PC-9 (cell line): ENCODE measurements at regions not wholly inside any gene's neighbourhood (a gene's known extent, or its start where the extent isn't known, plus 50 kb on each side); places are given as distances from the start of the nearest gene placed in this dataset.

Source experiments
- BruUV-seq: library from RNA; stranded (reverse); fragments of 400-500 nt; replicated peaks from 2 replicates; lab custom pipeline; 2021; lab: Mats Ljungman, UMichigan
- CTCF ChIA-PET: fragments of 300-600 bp; sonication (Branson Sonifier 250); formaldehyde crosslinking; loops from one replicate; lab custom pipeline; 2022; ENCODE audit warnings: antibody characterized with exemption; lab: Charles Lee
- POLR2A ChIA-PET: fragments of 300-600 bp; sonication (Branson Sonifier 250); formaldehyde crosslinking; loops from one replicate; lab custom pipeline; 2022; ENCODE audit warnings: antibody characterized with exemption; ENCODE audit not compliant: unreplicated experiment; lab: Charles Lee
- DNase-seq, 2 experiments: peaks; one replicate each; pipeline versions ENCODE4 v3.0.0 to v3.0.0-alpha.2; 2015 to 2022; ENCODE audit warnings: mixed read lengths in 1 of 2
- H2AFZ ChIP-seq: fragments of 200-600 bp; sonication (generic); 2 replicates; pipeline ENCODE4 v1.8.1; 2017; ENCODE audit warnings: antibody characterized with exemption
- H3F3A ChIP-seq: fragments of 200-600 bp; sonication (generic); 2 replicates; pipeline ENCODE4 v1.8.1; 2017; ENCODE audit warnings: antibody characterized with exemption, mild to moderate bottlenecking, low read depth; ENCODE audit not compliant: insufficient read depth
- H3K27ac ChIP-seq: fragments of 200-600 bp; sonication (generic); 2 replicates; pipeline ENCODE4 v1.6.1; 2016; ENCODE audit warnings: mixed run types
- H3K27me3 ChIP-seq: fragments of 200-600 bp; sonication (generic); 2 replicates; pipeline ENCODE4 v1.6.1; 2016; ENCODE audit warnings: low read depth, mixed run types; ENCODE audit not compliant: insufficient read depth
- H3K36me3 ChIP-seq: fragments of 200-600 bp; sonication (generic); 2 replicates; pipeline ENCODE4 v1.6.1; 2016; ENCODE audit warnings: low read depth, mixed run types
- H3K4me1 ChIP-seq: fragments of 200-600 bp; sonication (generic); replicated peaks from 2 replicates; pipeline ENCODE4 v1.6.1; 2016; ENCODE audit warnings: mixed run types; ENCODE audit not compliant: insufficient read depth
- H3K4me2 ChIP-seq: fragments of 200-600 bp; sonication (generic); 2 replicates; pipeline ENCODE4 v1.6.1; 2017; ENCODE audit warnings: mixed run types
- H3K4me3 ChIP-seq: fragments of 200-600 bp; sonication (generic); 2 replicates; pipeline ENCODE4 v1.6.1; 2016; ENCODE audit warnings: mixed run types
- H3K79me2 ChIP-seq: fragments of 200-600 bp; sonication (generic); 2 replicates; pipeline ENCODE4 v1.6.1; 2017; ENCODE audit warnings: low read depth, mixed run types
- H3K9me2 ChIP-seq: fragments of 200-600 bp; sonication (generic); 2 replicates; pipeline ENCODE4 v1.8.1; 2017; ENCODE audit warnings: mild to moderate bottlenecking; ENCODE audit not compliant: insufficient read depth
- H3K9me3 ChIP-seq: fragments of 200-600 bp; sonication (generic); 2 replicates; pipeline ENCODE4 v1.8.1; 2016; ENCODE audit warnings: low read depth; ENCODE audit not compliant: insufficient read depth
- H4K20me1 ChIP-seq: fragments of 200-600 bp; sonication (generic); 2 replicates; pipeline ENCODE4 v1.8.1; 2017; ENCODE audit not compliant: insufficient read depth
- EZH2 ChIP-seq: fragments of 200-600 bp; sonication (generic); IDR thresholded peaks from 2 replicates; pipeline ENCODE4 v1.8.0; 2017; ENCODE audit warnings: antibody characterized with exemption, low read depth
- intact Hi-C: fragments of 100-400 bp; cut with micrococcal nuclease; formaldehyde crosslinking; loops from one replicate; pipeline ENCODE4 v1.10.0; 2022; ENCODE audit not compliant: unreplicated experiment
- TF ChIP-seq, protein P1 (sequence below): fragments of 200-600 bp; sonication (generic); conservative IDR thresholded peaks from 2 replicates; pipeline ENCODE4 v1.6.1; 2017; ENCODE audit warnings: mixed run types, antibody characterized with exemption, mild to moderate bottlenecking, moderate library complexity

DNA sequence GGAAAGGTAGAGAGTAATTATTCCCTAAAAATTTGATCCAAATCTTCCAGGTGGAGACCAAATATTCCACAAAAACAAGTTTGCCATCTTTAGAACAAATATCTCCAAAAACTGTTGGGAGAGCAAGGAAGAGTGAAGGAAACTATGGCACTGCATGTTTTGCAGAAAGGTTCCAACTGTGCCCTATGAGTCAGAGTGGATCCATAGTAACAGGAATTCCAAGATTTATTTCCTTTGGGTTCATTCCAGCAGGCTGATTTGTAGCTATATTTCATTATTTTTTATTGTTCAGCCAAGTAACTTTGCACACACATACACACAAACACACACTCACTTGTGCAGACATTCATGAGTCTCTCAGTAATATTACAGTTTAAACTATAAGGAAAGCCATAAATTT lies 459.7 kb upstream of the EPHA6 start:
- intact Hi-C loops = no loop called here
- DNase-seq = no peak

DNA sequence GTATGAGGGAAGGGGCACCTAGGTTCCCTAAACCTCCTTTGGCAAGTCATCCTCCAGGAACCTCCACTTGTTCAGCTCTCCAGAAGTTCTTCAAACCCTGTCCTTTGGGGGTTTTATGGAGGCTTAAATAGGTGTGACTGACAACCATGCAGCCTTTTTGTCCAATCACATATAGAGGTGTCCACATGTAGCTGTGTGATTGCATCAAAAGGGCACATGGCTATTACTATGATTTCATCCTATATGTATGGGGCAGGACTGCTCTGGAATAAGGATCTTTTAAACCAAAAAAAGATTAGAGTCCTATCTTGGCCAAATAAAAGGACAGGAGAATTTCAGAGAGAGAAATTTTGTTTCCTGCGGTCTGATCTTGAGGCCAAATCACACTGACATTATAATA lies 453.2 kb upstream of the EPHA6 start:
- Histone ChIP-seq H3K79me2 (no peaks in the 10 kb centered on the region), H3K27me3 (no peaks in the 10 kb centered on the region), H2AFZ (no peak overlapping the region), H4K20me1 (no peaks in the 10 kb centered on the region), H3K36me3 (no peaks in the 10 kb centered on the region), H3F3A (no peaks in the 10 kb centered on the region), H3K4me2 (no peak overlapping the region), H3K4me3 (no peak overlapping the region), H3K27ac (no peak overlapping the region), H3K9me3 (no peaks in the 10 kb centered on the region), H3K9me2 (no peaks in the 10 kb centered on the region), H3K4me1 (no peaks in the 10 kb centered on the region)
- CTCF ChIA-PET = no interaction called here
- no peak for TF ChIP-seq EZH2
- TF ChIP-seq, protein P1, sequence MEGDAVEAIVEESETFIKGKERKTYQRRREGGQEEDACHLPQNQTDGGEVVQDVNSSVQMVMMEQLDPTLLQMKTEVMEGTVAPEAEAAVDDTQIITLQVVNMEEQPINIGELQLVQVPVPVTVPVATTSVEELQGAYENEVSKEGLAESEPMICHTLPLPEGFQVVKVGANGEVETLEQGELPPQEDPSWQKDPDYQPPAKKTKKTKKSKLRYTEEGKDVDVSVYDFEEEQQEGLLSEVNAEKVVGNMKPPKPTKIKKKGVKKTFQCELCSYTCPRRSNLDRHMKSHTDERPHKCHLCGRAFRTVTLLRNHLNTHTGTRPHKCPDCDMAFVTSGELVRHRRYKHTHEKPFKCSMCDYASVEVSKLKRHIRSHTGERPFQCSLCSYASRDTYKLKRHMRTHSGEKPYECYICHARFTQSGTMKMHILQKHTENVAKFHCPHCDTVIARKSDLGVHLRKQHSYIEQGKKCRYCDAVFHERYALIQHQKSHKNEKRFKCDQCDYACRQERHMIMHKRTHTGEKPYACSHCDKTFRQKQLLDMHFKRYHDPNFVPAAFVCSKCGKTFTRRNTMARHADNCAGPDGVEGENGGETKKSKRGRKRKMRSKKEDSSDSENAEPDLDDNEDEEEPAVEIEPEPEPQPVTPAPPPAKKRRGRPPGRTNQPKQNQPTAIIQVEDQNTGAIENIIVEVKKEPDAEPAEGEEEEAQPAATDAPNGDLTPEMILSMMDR = no peak
- no peak for DNase-seq
- BruUV-seq = no TSS peak
- intact Hi-C loops = no loop called here
- POLR2A ChIA-PET = no interaction called here

More for the DNA sequence above, 459.7 kb upstream of the EPHA6 start:
- H3K79me2 ChIP-seq = no peaks in the 10 kb centered on the region
- ChIA-PET CTCF (no interaction called here), POLR2A (no interaction called here)
- H3K9me2 ChIP-seq = no peaks in the 10 kb centered on the region
- BruUV-seq = no TSS peak
- H3K4me2 ChIP-seq = no peak overlapping the region
- no peak overlapping the region for H3K4me3 ChIP-seq
- H3K4me1 ChIP-seq = no peaks in the 10 kb centered on the region
- H4K20me1 ChIP-seq = no peaks in the 10 kb centered on the region
- H3K27me3 ChIP-seq = no peaks in the 10 kb centered on the region
- no peaks in the 10 kb centered on the region for H3K9me3 ChIP-seq
- TF ChIP-seq, protein P1 = no peak
- no peak for TF ChIP-seq EZH2
- no peak overlapping the region for H2AFZ ChIP-seq
- H3K27ac ChIP-seq = no peak overlapping the region
- no peaks in the 10 kb centered on the region for H3F3A ChIP-seq
- no peaks in the 10 kb centered on the region for H3K36me3 ChIP-seq

- intact Hi-C loops = no loop called here
- Histone ChIP-seq H4K20me1 (no peaks in the 10 kb centered on the region), H3K27ac (no peak overlapping the region), H3K4me3 (no peak overlapping the region), H2AFZ (no peak overlapping the region), H3K4me1 (no peaks in the 10 kb centered on the region), H3K79me2 (no peaks in the 10 kb centered on the region), H3K36me3 (no peaks in the 10 kb centered on the region), H3K4me2 (no peak overlapping the region), H3K9me3 (no peaks in the 10 kb centered on the region), H3K9me2 (no peaks in the 10 kb centered on the region), H3K27me3 (no peaks in the 10 kb centered on the region), H3F3A (no peaks in the 10 kb centered on the region)
- TF ChIP-seq EZH2 = no peak
- TF ChIP-seq, protein P1 = no peak
- CTCF ChIA-PET = no interaction called here
- DNase-seq = no peak
- POLR2A ChIA-PET = no interaction called here
- BruUV-seq = no TSS peak
Measured at GRCh38 chr3:96370637-96371036, 443.8 kb upstream of the EPHA6 start.
